Activated naive CD8-positive, alpha-beta T cell treated with anti-CD3 and anti-CD28 coated beads, Interleukin-2, amount 50 U/mL, for 24 hours (primary cell): ENCODE measurements at regions not wholly inside any gene's neighbourhood (a gene's known extent, or its start where the extent isn't known, plus 50 kb on each side); places are given as distances from the start of the nearest gene placed in this dataset.

Source experiments
- ATAC-seq: fragments of 150-1000 bp; cut with Tn5 transposase; one replicate; pipeline ENCODE4 v1.10.0; 2021
- DNase-seq: peaks from one replicate; pipeline ENCODE4 v3.0.0; 2021
- H3K27ac Mint-ChIP-seq: one replicate; pipeline ENCODE4 v1.8.0; 2021; ENCODE audit warnings: mild to moderate bottlenecking, mixed read lengths
- H3K27me3 Mint-ChIP-seq: one replicate; pipeline ENCODE4 v1.8.0; 2021; ENCODE audit warnings: mixed read lengths
- H3K36me3 Mint-ChIP-seq: one replicate; pipeline ENCODE4 v1.8.0; 2021; ENCODE audit warnings: low read depth, mixed read lengths
- H3K4me1 Mint-ChIP-seq: one replicate; pipeline ENCODE4 v1.8.0; 2021; ENCODE audit warnings: mixed read lengths
- H3K4me3 Mint-ChIP-seq: one replicate; pipeline ENCODE4 v1.8.0; 2021; ENCODE audit warnings: mild to moderate bottlenecking, moderate library complexity, mixed read lengths
- H3K9me3 Mint-ChIP-seq: one replicate; pipeline ENCODE4 v1.8.0; 2021; ENCODE audit warnings: mixed read lengths

DNA sequence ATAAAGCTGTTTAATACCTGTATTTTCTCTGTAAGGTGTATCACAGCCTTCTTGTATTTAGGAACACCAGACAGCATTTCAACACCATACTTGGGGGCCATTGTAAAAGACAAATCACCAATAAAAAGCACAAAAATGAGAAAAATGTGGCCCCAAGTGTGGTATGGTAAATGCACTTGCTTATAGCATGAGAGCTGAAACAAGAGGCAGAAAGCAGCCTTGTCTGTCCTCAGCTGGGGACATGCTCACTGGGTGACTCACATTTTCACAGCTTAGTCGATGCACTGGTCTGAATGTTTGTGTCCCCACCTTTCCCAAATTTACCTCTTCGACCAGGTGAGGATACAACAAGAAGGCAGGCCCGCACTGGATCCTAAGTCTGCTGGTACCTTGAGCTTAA is 639.7 kb upstream of the AGA start:
- no peak for ATAC-seq

DNA sequence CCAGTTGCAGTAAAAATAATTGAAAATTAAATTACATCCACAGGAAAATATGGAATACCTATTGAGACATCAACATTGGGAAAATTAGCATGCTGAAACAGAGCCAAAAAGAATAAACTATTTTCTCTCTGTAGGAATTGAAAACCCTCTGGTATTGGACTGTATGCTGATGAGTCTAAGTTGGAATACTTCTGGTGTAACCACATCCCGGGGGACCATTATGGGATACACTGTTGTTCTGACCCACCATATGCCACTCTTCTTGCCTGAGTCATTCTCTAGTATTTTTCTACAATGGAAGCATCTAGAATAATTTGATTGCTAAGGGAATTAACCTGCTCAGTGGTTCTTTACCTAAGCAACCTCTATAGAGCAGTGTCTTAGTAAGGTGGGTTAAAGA is 640.7 kb upstream of the AGA start:
- H3K4me3 Mint-ChIP-seq, result no peak overlapping the region
- H3K36me3 Mint-ChIP-seq, result no peaks in the 10 kb centered on the region
- no peak overlapping the region for H3K27ac Mint-ChIP-seq
- no peaks in the 10 kb centered on the region for H3K27me3 Mint-ChIP-seq
- ATAC-seq (no peak), DNase-seq (no peak)
- no peaks in the 10 kb centered on the region for H3K4me1 Mint-ChIP-seq
- H3K9me3 Mint-ChIP-seq, result no peaks in the 10 kb centered on the region

More for the DNA sequence above, 639.7 kb upstream of the AGA start:
- DNase-seq, result no peak
- no peak overlapping the region for H3K27ac Mint-ChIP-seq
- no peak overlapping the region for H3K4me3 Mint-ChIP-seq
- H3K27me3 Mint-ChIP-seq, result no peaks in the 10 kb centered on the region
- no peaks in the 10 kb centered on the region for H3K9me3 Mint-ChIP-seq
- H3K36me3 Mint-ChIP-seq, result no peaks in the 10 kb centered on the region
- no peaks in the 10 kb centered on the region for H3K4me1 Mint-ChIP-seq

DNA sequence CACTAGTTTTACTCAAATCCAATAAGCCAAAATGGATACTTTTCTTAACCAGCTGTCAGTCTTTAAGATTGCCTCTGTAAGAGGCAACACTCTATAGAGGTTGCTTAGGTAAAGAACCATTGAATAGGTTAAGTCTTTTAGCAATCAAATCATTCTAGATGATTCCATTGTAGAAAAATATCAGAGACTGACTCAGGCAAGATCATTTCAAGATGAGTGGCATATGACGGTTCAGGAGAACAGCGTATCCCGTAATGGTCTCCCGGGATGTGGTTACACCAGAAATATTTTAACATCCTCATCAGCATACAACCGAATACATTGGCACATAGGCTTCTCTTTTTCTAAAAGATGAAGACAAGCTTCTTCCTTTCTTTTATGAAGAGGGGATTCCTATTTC is 641.7 kb upstream of the AGA start:
- Mint-ChIP-seq H3K36me3 (no peaks in the 10 kb centered on the region), H3K4me1 (no peaks in the 10 kb centered on the region), H3K27me3 (no peaks in the 10 kb centered on the region), H3K27ac (no peak overlapping the region), H3K9me3 (peaks cover 4% of the 10 kb centered on the region), H3K4me3 (no peak overlapping the region)
- ATAC-seq (no peak), DNase-seq (no peak)

- H3K4me3 Mint-ChIP-seq, result no peak overlapping the region
- H3K36me3 Mint-ChIP-seq, result no peaks in the 10 kb centered on the region
- no peak for ATAC-seq
- peaks cover 4% of the 10 kb centered on the region for H3K9me3 Mint-ChIP-seq
- no peak overlapping the region for H3K27ac Mint-ChIP-seq
- no peaks in the 10 kb centered on the region for H3K27me3 Mint-ChIP-seq
- no peaks in the 10 kb centered on the region for H3K4me1 Mint-ChIP-seq
- no peak for DNase-seq
Measured at GRCh38 chr4:178086320-178086719, 644.1 kb upstream of the AGA start.

- Mint-ChIP-seq H3K27ac (no peak overlapping the region), H3K4me3 (no peak overlapping the region), H3K27me3 (no peaks in the 10 kb centered on the region), H3K36me3 (no peaks in the 10 kb centered on the region), H3K9me3 (peaks cover 4% of the 10 kb centered on the region), H3K4me1 (no peaks in the 10 kb centered on the region)
- DNase-seq (no peak), ATAC-seq (no peak)
Measured at GRCh38 chr4:178090640-178091411, 648.6 kb upstream of the AGA start.

DNA sequence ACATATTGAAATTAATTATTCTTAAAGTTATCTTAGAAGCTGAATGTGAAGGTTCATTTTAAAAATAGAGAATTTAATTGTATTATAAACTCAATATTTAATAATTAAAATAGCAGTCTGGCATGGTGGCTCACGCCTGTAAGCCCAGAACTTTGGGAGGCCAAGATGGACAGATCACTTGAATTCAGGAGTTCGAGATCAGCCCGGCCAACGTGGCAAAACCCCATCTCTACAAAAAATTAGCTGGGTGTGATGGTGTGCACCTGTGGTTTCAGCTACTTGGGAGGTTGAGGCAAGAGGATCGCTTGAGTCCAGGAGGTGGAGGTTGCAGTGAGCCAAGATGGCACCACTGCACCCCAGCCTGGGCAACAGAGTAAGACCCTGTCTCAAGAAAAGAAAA is 659.9 kb upstream of the AGA start:
- Mint-ChIP-seq H3K9me3 (no peaks in the 10 kb centered on the region), H3K4me1 (no peaks in the 10 kb centered on the region), H3K36me3 (no peaks in the 10 kb centered on the region), H3K4me3 (no peak overlapping the region), H3K27ac (no peak overlapping the region), H3K27me3 (no peaks in the 10 kb centered on the region)
- ATAC-seq (no peak), DNase-seq (no peak)

DNA sequence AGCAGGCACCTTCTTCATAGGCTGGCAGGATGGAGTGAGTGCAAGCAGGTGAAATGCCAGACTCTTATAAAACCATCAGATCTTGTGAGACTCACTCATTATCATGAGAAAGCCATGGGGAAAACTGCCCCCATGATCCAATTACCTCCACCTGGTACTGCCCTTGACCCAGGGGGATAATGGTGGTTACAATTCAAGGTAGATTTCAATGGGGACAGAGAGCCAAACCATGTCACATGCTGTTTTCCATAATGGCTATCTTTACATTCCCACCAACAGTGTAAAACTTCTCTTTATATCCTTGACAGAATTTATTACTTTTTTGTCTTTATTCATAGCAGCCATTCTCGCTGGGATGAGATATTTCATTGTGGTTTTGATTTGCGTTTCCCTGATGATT is 663.0 kb upstream of the AGA start:
- Mint-ChIP-seq H3K27me3 (no peaks in the 10 kb centered on the region), H3K4me1 (no peaks in the 10 kb centered on the region), H3K4me3 (no peak overlapping the region), H3K36me3 (no peaks in the 10 kb centered on the region), H3K9me3 (peaks cover 4% of the 10 kb centered on the region), H3K27ac (no peak overlapping the region)
- DNase-seq, result no peak
- ATAC-seq, result no peak

DNA sequence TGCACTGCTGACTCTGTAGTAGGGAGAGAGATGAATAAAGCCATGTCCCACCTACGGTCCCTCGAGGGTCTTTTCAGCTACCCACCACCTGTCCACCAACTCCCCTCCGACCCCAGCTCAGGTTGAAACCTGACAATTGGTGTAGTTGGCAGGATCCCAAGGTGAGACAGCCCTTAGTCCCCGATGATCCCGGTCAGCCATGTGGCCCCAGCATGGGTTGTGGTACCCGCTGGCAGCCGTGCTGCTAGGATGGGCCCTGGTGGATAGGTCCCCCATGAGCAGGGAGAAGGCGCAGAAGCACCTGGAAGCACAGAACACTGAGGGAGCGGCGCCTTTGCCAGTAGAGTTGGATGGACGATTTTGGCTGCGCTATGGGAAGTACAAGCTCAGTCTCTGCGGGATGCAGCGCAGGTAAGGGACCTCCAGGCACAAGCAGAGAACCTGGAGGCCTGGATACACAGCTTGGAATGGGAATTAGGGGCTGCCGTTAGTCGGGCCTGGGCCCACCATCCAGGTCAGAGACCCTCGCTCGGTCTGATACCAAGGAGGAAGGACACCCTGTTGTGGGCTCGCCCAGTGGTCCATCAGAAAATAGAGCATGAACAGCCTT is 694.6 kb upstream of the AGA start:
- no peaks in the 10 kb centered on the region for H3K36me3 Mint-ChIP-seq
- ATAC-seq (no peak), DNase-seq (no peak)
- H3K4me3 Mint-ChIP-seq, result no peak overlapping the region
- H3K27ac Mint-ChIP-seq, result no peak overlapping the region
- H3K4me1 Mint-ChIP-seq, result no peaks in the 10 kb centered on the region
- H3K9me3 Mint-ChIP-seq, result peaks cover 8% of the 10 kb centered on the region
- H3K27me3 Mint-ChIP-seq, result no peaks in the 10 kb centered on the region

GRCh38 chr4:178137732-178138471 is 695.7 kb upstream of the AGA start:
- Mint-ChIP-seq H3K4me3 (no peak overlapping the region), H3K27me3 (no peaks in the 10 kb centered on the region), H3K36me3 (no peaks in the 10 kb centered on the region), H3K27ac (no peak overlapping the region), H3K9me3 (peaks cover 9% of the 10 kb centered on the region), H3K4me1 (no peaks in the 10 kb centered on the region)
- ATAC-seq (no peak), DNase-seq (no peak)

GRCh38 chr4:178138491-178138890 is 696.3 kb upstream of the AGA start:
- DNase-seq, result no peak
- Mint-ChIP-seq H3K4me1 (no peaks in the 10 kb centered on the region), H3K9me3 (peaks cover 9% of the 10 kb centered on the region), H3K36me3 (no peaks in the 10 kb centered on the region), H3K27me3 (no peaks in the 10 kb centered on the region), H3K4me3 (no peak overlapping the region), H3K27ac (no peak overlapping the region)
- no peak for ATAC-seq

GRCh38 chr4:178140326-178140915 is 698.2 kb upstream of the AGA start:
- Mint-ChIP-seq H3K4me1 (no peaks in the 10 kb centered on the region), H3K27ac (no peak overlapping the region), H3K9me3 (peaks cover 9% of the 10 kb centered on the region), H3K27me3 (no peaks in the 10 kb centered on the region), H3K4me3 (no peak overlapping the region), H3K36me3 (no peaks in the 10 kb centered on the region)
- DNase-seq (no peak), ATAC-seq (no peak)

- H3K27ac Mint-ChIP-seq, result no peak overlapping the region
- H3K27me3 Mint-ChIP-seq, result no peaks in the 10 kb centered on the region
- H3K4me1 Mint-ChIP-seq, result no peaks in the 10 kb centered on the region
- no peak for ATAC-seq
- H3K36me3 Mint-ChIP-seq, result no peaks in the 10 kb centered on the region
- H3K9me3 Mint-ChIP-seq, result peaks cover 8% of the 10 kb centered on the region
- no peak overlapping the region for H3K4me3 Mint-ChIP-seq
- DNase-seq, result no peak
Measured at GRCh38 chr4:178142724-178143123, 700.5 kb upstream of the AGA start.

DNA sequence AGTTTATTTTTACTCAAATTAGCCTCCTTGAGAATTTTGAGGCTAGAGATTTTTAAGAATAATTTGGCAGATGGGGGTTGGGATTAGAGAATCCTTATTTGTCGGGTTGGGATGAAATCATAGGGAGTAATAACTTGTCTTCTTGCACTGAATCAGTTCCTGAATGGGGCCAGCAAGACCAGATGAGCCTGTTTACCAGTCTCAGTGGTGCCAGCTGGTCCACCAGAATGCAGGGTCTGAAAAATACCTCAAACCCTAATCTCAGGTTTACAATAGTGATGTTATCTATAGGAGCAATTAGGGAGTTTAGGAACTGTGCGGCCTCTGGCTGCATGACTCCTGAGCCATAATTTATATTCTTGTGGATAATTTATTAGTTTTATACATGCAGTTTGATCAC is 705.9 kb upstream of the AGA start:
- DNase-seq, result no peak
- no peak overlapping the region for H3K4me3 Mint-ChIP-seq

GRCh38 chr4:178165251-178165950 is 723.2 kb upstream of the AGA start:
- Mint-ChIP-seq H3K4me3 (no peak overlapping the region), H3K27me3 (no peaks in the 10 kb centered on the region), H3K27ac (no peak overlapping the region), H3K9me3 (peaks cover 16% of the 10 kb centered on the region), H3K36me3 (no peaks in the 10 kb centered on the region), H3K4me1 (no peaks in the 10 kb centered on the region)
- no peak for DNase-seq
- no peak for ATAC-seq

More for the DNA sequence above, 705.9 kb upstream of the AGA start:
- no peak for ATAC-seq
- Mint-ChIP-seq H3K4me1 (no peaks in the 10 kb centered on the region), H3K27me3 (no peaks in the 10 kb centered on the region), H3K36me3 (no peaks in the 10 kb centered on the region), H3K27ac (no peak overlapping the region), H3K9me3 (peaks cover 6% of the 10 kb centered on the region)
